NCI-H2196 (cell line): ENCODE measurements at regions not wholly inside any gene's neighbourhood (a gene's known extent, or its start where the extent isn't known, plus 50 kb on each side); places are given as distances from the start of the nearest gene placed in this dataset.

Experiments used
- DNase-seq: peaks from one replicate; lab custom pipeline; 2025; ENCODE audit not compliant: unreplicated experiment; lab: John Stamatoyannopoulos, UW

- DNase-seq, result no peak
Measured at GRCh38 chr7:155360495-155361345, 63.0 kb downstream of the INSIG1 start.

DNA sequence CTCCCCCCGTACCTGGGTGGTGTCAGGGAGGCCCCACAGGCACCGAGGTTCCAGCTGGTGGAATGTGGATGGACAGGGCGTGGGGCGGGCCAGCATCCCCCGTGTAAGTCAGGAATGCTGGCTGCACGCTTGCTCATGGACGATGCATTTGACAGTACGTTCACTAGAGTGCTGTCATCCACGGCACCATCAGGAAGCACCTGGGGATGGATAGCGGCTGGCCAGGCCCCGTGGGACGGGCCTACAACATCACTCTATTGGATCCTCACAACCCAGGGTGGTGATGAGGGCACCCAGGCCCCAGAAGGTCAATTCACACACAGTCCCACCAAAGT is 63.6 kb downstream of the INSIG1 start:
- no peak for DNase-seq

DNA sequence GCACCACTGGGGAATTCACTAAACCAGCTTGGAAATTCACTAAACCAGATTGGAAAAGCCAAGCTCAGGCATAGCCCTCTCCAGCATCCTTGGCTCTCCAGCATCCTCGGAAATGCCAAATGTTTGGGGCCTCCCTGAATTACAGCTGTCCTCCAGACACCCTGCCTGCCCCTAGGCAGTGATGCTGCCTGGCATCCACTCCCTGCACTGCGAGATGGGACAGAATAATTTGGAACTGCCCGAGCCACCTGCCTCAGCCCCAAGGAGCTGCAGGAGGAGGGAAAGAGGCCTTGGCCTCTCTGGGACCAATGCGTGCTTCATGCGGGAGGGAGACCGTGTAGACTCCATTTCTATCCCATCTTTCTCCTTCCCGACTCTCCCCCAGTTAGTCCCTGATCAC is 64.3 kb downstream of the INSIG1 start:
- no peak for DNase-seq

- DNase-seq, result no peak
Measured at GRCh38 chr7:155362380-155363145, 64.9 kb downstream of the INSIG1 start.

DNA sequence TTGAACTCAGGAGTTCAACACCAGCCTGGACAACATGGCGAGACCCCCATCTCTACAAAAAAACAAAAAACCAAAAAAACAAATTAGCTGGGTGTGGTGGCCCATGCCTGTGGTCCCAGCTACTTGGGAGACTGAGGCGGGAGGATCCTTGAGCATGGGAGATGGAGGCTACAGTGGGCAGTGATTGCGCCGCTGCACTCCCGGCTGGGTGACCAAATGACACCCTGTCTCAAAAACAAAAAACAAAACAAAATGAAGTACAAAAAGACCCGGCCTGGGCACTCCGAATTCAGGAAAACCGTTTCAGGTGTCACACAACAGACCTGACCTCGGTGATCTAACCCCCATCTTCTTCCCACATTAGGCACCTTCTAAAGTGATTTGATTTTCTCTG is 65.5 kb downstream of the INSIG1 start:
- no peak for DNase-seq

- no peak for DNase-seq
Measured at GRCh38 chr7:155363852-155364600, 66.3 kb downstream of the INSIG1 start.

GRCh38 chr7:155365146-155365874 is 67.6 kb downstream of the INSIG1 start:
- DNase-seq, result no peak

- DNase-seq, result no peak
Measured at GRCh38 chr7:155368894-155369600, 71.4 kb downstream of the INSIG1 start.

- no peak for DNase-seq
Measured at GRCh38 chr7:155369766-155370165, 72.1 kb downstream of the INSIG1 start.

DNA sequence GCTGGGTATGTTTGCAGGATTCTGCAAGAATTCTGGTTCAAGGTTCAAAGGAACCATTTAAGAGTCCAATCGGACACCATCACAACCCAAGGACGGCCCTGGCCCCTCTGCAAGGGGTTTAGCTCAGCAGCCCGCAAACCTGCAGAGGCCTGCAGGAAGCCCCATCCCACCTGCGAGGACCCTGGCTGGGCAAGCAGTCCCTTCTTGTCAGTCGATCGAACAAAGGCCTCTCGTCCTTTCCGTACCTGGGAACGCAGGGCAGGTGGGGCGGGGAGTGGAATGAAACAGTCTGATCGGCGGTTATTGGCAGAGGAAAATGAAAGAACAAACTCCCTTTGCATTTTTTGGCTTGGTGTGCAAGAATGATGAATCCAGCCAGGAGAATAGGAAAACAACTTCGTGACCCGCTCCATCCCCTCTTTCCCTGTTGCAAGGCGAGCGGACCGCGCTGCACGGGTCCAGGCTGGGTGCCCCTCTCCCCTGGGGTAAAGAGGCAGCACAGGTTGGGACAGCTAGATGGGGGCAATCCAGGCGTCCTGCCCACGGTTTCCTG is 73.7 kb downstream of the INSIG1 start:
- DNase-seq, result no peak

DNA sequence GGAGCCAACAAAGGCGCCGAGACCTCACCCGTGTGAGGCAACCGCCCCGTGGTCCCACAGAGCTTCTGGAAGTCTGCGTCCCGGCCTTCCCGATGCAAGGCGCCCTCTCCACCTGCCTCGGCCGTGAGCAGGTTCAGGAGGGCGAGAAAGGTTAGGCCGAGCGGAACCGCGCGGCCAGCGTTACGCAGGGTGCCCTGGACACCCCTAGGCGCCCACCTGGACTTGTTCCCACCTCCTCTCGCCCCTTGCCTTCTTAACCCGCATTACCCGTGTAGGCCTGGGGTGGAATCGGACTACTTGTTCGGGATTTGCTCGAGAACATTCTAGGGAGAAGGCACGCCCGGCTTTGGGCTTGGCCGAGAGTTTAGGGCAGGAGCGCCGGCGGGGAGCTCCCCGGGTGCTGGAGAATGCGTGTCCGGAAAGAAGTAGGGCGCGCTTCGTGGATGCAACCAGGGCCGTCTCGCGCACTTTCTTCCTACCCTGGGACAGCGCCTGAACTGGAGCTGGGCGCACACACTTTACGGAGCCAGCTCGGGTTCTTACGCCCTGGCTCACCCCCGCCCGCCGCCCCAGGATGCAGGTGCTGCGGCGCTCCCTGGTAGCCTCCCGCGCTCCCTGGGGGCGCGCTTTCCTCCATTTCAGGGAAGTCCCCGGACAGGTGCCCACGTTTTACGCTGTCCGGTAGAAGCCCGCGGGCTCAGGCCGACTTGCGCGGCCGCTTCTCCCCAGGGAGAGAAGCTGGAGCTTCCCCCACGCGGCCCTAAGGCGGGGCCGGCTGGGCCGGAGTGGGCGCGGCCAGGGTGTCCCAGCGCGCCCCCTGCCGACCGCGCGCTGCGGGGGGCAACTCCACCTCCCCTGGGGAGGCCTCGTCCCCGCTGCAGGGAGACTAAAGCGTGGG is 74.5 kb downstream of the INSIG1 start:
- DNase-seq, result no peak

DNA sequence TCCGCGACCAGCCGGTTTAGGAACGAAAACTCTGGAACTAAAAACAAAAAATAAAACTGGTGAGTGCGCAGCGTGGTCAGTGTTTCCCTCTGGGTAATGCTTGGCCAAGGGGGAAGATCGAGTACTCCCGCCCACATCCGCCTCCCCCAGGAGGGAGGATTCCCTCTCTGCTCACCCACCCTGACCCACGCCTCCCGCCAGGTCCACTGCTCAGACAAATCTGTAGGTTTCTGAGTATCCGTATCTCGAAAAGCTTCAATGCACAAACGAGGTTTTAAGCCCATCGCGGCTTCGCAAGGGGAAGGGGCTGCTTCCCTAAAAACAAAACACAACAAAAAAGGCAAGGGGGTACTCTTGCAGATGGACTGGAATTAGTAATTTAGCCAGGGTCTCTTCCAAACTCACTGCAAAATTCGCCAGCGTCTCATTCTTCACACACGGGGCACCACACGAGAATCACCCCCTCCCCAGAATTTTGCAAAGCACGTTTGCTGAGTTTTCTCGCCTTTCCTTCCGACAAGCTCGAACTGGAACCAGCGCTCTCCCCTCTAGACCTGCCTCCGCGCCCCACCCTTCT is 75.2 kb downstream of the INSIG1 start:
- no peak for DNase-seq

DNA sequence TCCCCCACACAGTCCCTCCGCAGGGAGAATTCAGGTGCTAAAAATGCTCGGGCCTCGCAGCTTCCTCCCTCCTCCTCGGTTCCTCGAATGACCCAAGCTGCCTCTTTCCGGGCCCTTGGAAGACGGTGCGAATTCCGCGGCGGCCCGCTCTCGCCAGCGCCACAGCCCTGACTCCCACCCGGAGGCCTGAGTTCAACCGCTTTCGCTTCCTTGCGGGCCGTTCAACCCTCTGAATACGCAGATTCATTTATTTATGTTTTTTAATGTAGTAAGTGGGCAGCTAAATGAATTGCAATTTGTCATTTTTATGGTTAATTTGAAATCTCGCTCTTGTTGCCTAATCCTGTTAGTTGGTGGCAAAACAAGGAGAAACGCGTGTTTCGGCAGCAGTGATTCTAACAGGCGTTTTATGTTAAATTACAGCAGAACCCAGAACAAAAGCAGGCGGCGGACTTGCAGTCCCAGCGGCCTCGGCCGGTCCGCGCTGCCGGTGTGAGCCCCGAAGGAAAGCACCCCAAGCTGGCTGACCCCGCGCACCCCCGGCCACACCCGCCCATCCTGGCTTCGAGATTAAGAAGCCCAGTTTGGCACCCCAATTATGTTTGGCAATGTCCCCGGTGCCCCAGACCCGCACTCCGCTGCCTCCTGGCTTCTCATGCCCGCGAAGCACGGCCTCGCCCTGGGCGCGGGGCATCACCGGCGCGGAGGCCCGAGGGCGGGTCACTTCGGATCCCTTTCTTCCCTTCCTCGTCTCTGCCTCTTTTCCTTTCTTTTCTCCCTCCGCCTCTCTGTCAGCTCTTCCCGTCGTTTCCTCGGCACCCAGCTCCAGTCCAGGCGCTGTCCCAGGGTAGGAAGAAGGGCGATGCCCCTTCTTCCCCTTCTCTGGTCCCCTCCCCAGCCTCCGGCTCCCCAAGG is 75.9 kb downstream of the INSIG1 start:
- no peak for DNase-seq

- no peak for DNase-seq
Measured at GRCh38 chr7:155374276-155375252, 76.9 kb downstream of the INSIG1 start.

- DNase-seq, result no peak
Measured at GRCh38 chr7:155375337-155376277, 77.9 kb downstream of the INSIG1 start.
